K562 (cell line): ENCODE measurements at regions not wholly inside any gene's neighbourhood (a gene's known extent, or its start where the extent isn't known, plus 50 kb on each side); places are given as distances from the start of the nearest gene placed in this dataset.

Experiments used
- BRD9 ChIP-seq: fragments of 450-650 bp; IDR thresholded peaks from 2 replicates; pipeline ENCODE4 v1.6.1; 2018; ENCODE audit warnings: low read depth; ENCODE audit not compliant: partially characterized antibody
- BRF1 ChIP-seq: IDR thresholded peaks from 3 replicates; pipeline ENCODE4 v1.6.1; 2011; ENCODE audit warnings: borderline replicate concordance, mild to moderate bottlenecking; ENCODE audit not compliant: insufficient read length; ENCODE audit errors: extremely low read depth
- CBFB ChIP-seq: sonication (generic); formaldehyde crosslinking; IDR thresholded peaks from 2 replicates; pipeline ENCODE4 v1.4.0; 2020; ENCODE audit warnings: mild to moderate bottlenecking, missing genetic modification reagents
- CCNT2 ChIP-seq: IDR thresholded peaks from 2 replicates; pipeline ENCODE4 v1.6.1; 2011; ENCODE audit warnings: borderline replicate concordance, low read depth, mild to moderate bottlenecking, moderate library complexity, mixed read lengths, low read length; ENCODE audit not compliant: insufficient read length; ENCODE audit errors: extremely low read depth
- CTBP1 ChIP-seq: fragments of 450-650 bp; IDR thresholded peaks from 2 replicates; pipeline ENCODE4 v1.6.1; 2016; ENCODE audit warnings: borderline replicate concordance
- DIDO1 ChIP-seq: fragments of 450-650 bp; IDR thresholded peaks from 2 replicates; pipeline ENCODE4 v1.6.1; 2016; ENCODE audit warnings: low read depth, missing biosample characterization, missing genetic modification characterization
- ELF2 ChIP-seq: fragments of 250-450 bp; sonication (Bioruptor Pico); IDR thresholded peaks from 2 replicates; pipeline ENCODE4 v1.5.0; 2021; ENCODE audit warnings: mild to moderate bottlenecking
- FOS ChIP-seq: IDR thresholded peaks from 3 replicates; pipeline ENCODE4 v1.6.1; 2011; ENCODE audit not compliant: insufficient read length; ENCODE audit errors: extremely low read depth
- JUN ChIP-seq, 2 experiments: sonication (generic) in 1 of 2; formaldehyde crosslinking in 1 of 2; IDR thresholded peaks; 2 replicates each; pipeline versions ENCODE4 v1.6.1 to v1.8.0; 2012 to 2022; ENCODE audit warnings: borderline replicate concordance in 2 of 2, mild to moderate bottlenecking in 2 of 2, improper control_type of control experiment in 1 of 2, low read depth in 1 of 2, low read length in 1 of 2, missing genetic modification reagents in 1 of 2
- KDM1A ChIP-seq, 2 experiments: fragments of 450-650 bp; IDR thresholded peaks; 2 replicates each; pipeline ENCODE4 v1.6.1; 2016; ENCODE audit warnings: mild to moderate bottlenecking in 2 of 2
- LEF1 ChIP-seq: fragments of 450-650 bp; IDR thresholded peaks from 2 replicates; pipeline ENCODE4 v1.6.1; 2016; ENCODE audit warnings: mild to moderate bottlenecking
- MTA2 ChIP-seq: fragments of 450-650 bp; IDR thresholded peaks from 2 replicates; pipeline ENCODE4 v1.6.1; 2016; ENCODE audit warnings: low read depth
- MTF1 ChIP-seq: fragments of 250-450 bp; sonication (Bioruptor Pico); IDR thresholded peaks from 2 replicates; pipeline ENCODE4 v1.9.0; 2021; ENCODE audit warnings: moderate library complexity, mild to moderate bottlenecking, inconsistent platforms, borderline replicate concordance
- NR2F6 ChIP-seq: fragments of 450-650 bp; formaldehyde crosslinking; IDR thresholded peaks from 2 replicates; pipeline ENCODE4 v1.4.0; 2020; ENCODE audit warnings: mild to moderate bottlenecking
- PHF20 ChIP-seq: fragments of 450-650 bp; IDR thresholded peaks from 2 replicates; pipeline ENCODE4 v1.6.1; 2018; ENCODE audit not compliant: partially characterized antibody
- PHTF2 ChIP-seq: fragments of 250-450 bp; sonication (Bioruptor Pico); IDR thresholded peaks from 2 replicates; pipeline ENCODE4 v1.5.0; 2021; ENCODE audit warnings: mild to moderate bottlenecking
- POLR3A ChIP-seq: IDR thresholded peaks from 2 replicates; pipeline ENCODE4 v1.6.1; 2011; ENCODE audit warnings: borderline replicate concordance, mild to moderate bottlenecking, moderate library complexity; ENCODE audit not compliant: insufficient read length, insufficient read depth; ENCODE audit errors: extremely low read depth
- RBM25 ChIP-seq: fragments of 200-400 bp; formaldehyde crosslinking; IDR thresholded peaks from 2 replicates; pipeline ENCODE4 v1.6.1; 2018; ENCODE audit warnings: low read length, low read depth, moderate library complexity; ENCODE audit not compliant: severe bottlenecking
- RHOXF2B ChIP-seq: fragments of 250-450 bp; sonication (Bioruptor Pico); conservative IDR thresholded peaks from 2 replicates; pipeline ENCODE4 v1.5.1; 2021
- ZNF121 ChIP-seq: sonication (generic); formaldehyde crosslinking; conservative IDR thresholded peaks from 2 replicates; pipeline ENCODE4 v1.8.0; 2022; ENCODE audit warnings: missing genetic modification reagents
- ZNF133 ChIP-seq: fragments of 250-450 bp; sonication (Bioruptor Pico); IDR thresholded peaks from 2 replicates; pipeline ENCODE4 v1.4.0; 2020; ENCODE audit warnings: mild to moderate bottlenecking
- ZNF23 ChIP-seq: fragments of 250-450 bp; sonication (Bioruptor Pico); IDR thresholded peaks from 2 replicates; pipeline ENCODE4 v1.4.0; 2020; ENCODE audit warnings: mild to moderate bottlenecking
- ZNF507 ChIP-seq: conservative IDR thresholded peaks from 2 replicates; pipeline ENCODE4 v1.6.1; 2017; ENCODE audit warnings: missing genetic modification characterization, missing compliant biosample characterization
- TF ChIP-seq, protein P1 (sequence below): IDR thresholded peaks from 3 replicates; pipeline ENCODE4 v1.6.1; 2011; ENCODE audit warnings: borderline replicate concordance, mild to moderate bottlenecking; ENCODE audit not compliant: insufficient read length, insufficient read depth
- TF ChIP-seq, protein P2 (sequence below): IDR thresholded peaks from 2 replicates; pipeline ENCODE4 v1.6.1; 2011; ENCODE audit not compliant: insufficient read length; ENCODE audit errors: extremely low read depth
- TF ChIP-seq, protein P3 (sequence below): fragments of 250-450 bp; sonication (Bioruptor Pico); IDR thresholded peaks from 2 replicates; pipeline ENCODE4 v1.5.1; 2021; ENCODE audit warnings: mild to moderate bottlenecking

DNA sequence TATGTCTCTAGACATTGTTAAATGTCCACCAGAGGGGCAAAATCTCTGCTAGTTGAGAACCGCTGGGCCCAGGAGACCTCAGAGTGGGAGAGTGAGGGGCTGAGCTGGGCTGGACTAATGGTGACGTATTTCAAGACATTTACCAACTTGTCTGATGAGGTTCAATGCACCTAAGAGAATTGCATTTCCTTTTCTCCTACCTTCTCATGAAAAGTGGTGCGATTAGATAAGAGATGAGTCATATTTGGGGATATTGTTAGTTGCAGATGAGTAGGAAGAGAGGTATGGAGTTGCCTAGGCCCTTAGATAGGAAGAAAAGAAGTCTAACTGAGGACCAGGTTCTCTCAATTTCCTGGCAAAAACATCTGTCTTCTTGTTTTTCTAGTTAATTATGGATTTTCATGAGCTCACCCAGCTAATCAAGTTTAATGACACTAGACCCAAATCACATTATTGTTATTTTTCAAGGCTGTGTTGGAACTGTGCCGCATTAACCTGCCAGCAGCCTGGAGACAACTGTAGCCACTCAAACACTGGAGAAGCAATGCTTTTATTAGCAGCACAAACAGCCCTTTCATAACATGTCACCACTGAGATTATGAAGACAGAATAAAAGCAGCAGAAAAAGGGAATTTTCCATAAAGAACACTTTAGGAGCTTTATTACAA lies 144.2 kb downstream of the PDCD6IP start (continued):
- TF ChIP-seq MTF1 (CRISPR knock-in tag) (no peak), PHF20 (no peak), JUN (IDR thresholded peaks at IDR 0.05; ENCODE audit: borderline replicate concordance, low read depth, low read length) (peak; percentile 97), JUN (CRISPR knock-in tag; IDR thresholded peaks at IDR 0.05; ENCODE audit: borderline replicate concordance) (no peak), BRD9 (peak; percentile 70), ZNF507 (tag) (no peak), KDM1A (IDR thresholded peaks at IDR 0.05) (peak; percentile 80 to 87), POLR3A (no peak), RHOXF2B (no peak), LEF1 (0 out of 2 replicates have a peak, but pooled peaks have one; percentile 56), CTBP1 (peak; percentile 95), PHTF2 (CRISPR knock-in tag) (no peak), ZNF23 (CRISPR knock-in tag) (no peak), DIDO1 (tag) (no peak), BRF1 (no peak), NR2F6 (CRISPR knock-in tag) (no peak), RBM25 (peak; percentile 72), FOS (peak; percentile 80), ZNF121 (no peak), ELF2 (no peak), CCNT2 (peak; percentile 54), ZNF133 (no peak), MTA2 (peak; percentile 54; the same call in 1 of the 2 replicates), CBFB (CRISPR knock-in tag) (no peak)
- TF ChIP-seq, protein P1, sequence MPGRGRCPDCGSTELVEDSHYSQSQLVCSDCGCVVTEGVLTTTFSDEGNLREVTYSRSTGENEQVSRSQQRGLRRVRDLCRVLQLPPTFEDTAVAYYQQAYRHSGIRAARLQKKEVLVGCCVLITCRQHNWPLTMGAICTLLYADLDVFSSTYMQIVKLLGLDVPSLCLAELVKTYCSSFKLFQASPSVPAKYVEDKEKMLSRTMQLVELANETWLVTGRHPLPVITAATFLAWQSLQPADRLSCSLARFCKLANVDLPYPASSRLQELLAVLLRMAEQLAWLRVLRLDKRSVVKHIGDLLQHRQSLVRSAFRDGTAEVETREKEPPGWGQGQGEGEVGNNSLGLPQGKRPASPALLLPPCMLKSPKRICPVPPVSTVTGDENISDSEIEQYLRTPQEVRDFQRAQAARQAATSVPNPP: no peak
- TF ChIP-seq, protein P2, sequence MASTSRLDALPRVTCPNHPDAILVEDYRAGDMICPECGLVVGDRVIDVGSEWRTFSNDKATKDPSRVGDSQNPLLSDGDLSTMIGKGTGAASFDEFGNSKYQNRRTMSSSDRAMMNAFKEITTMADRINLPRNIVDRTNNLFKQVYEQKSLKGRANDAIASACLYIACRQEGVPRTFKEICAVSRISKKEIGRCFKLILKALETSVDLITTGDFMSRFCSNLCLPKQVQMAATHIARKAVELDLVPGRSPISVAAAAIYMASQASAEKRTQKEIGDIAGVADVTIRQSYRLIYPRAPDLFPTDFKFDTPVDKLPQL: no peak
- TF ChIP-seq, protein P3, sequence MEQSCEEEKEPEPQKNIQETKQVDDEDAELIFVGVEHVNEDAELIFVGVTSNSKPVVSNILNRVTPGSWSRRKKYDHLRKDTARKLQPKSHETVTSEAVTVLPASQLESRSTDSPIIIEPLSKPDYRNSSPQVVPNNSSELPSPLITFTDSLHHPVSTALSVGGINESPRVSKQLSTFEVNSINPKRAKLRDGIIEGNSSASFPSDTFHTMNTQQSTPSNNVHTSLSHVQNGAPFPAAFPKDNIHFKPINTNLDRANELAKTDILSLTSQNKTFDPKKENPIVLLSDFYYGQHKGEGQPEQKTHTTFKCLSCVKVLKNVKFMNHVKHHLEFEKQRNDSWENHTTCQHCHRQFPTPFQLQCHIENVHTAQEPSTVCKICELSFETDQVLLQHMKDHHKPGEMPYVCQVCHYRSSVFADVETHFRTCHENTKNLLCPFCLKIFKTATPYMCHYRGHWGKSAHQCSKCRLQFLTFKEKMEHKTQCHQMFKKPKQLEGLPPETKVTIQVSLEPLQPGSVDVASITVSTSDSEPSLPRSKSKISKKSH (CRISPR knock-in tag): no peak
